ENCODE measurements at regions not wholly inside any gene's neighbourhood (a gene's known extent, or its start where the extent isn't known, plus 50 kb on each side); places are given as distances from the start of the nearest gene placed in this dataset.

DNA sequence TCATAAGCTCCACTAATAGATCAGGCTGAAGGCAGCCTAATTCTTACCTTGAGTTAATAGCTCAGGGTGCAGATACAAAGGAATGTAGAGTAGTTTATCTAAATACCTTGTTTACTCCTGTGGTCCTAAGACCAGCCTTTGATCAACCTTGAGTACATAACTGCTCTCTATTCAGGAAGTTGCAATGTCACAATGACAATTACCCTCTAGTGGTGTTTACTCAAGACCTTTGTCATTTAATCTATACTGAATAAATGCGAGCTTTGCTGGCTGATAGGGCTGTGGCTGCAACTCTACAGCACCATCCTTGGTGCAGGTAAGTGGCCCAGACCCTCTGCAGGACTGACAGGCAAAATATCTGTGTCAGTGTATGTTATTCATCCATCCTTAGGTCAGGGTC, 282.7 kb downstream of the ATXN7L3B start:
- ATAC-seq, result no peak
- H3K27me3 Mint-ChIP-seq, result no peaks in the 10 kb centered on the region
- H3K9me3 Mint-ChIP-seq, result peaks cover 7% of the 10 kb centered on the region
- no peak overlapping the region for H3K4me3 Mint-ChIP-seq
- intact Hi-C loops (cut with micrococcal nuclease), result no loop called here
- H3K36me3 Mint-ChIP-seq (ENCODE audit: low read depth), result no peaks in the 10 kb centered on the region
- DNase-seq, result no peak
- CTCF ChIA-PET, result no interaction called here
- no peak overlapping the region for H3K27ac Mint-ChIP-seq
- H3K4me1 Mint-ChIP-seq (ENCODE audit: low read depth), result no peaks in the 10 kb centered on the region
- TF ChIP-seq, protein P1, sequence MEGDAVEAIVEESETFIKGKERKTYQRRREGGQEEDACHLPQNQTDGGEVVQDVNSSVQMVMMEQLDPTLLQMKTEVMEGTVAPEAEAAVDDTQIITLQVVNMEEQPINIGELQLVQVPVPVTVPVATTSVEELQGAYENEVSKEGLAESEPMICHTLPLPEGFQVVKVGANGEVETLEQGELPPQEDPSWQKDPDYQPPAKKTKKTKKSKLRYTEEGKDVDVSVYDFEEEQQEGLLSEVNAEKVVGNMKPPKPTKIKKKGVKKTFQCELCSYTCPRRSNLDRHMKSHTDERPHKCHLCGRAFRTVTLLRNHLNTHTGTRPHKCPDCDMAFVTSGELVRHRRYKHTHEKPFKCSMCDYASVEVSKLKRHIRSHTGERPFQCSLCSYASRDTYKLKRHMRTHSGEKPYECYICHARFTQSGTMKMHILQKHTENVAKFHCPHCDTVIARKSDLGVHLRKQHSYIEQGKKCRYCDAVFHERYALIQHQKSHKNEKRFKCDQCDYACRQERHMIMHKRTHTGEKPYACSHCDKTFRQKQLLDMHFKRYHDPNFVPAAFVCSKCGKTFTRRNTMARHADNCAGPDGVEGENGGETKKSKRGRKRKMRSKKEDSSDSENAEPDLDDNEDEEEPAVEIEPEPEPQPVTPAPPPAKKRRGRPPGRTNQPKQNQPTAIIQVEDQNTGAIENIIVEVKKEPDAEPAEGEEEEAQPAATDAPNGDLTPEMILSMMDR (IDR thresholded peaks at IDR 0.05), result no peak
- POLR2A ChIA-PET, result no interaction called here

DNA sequence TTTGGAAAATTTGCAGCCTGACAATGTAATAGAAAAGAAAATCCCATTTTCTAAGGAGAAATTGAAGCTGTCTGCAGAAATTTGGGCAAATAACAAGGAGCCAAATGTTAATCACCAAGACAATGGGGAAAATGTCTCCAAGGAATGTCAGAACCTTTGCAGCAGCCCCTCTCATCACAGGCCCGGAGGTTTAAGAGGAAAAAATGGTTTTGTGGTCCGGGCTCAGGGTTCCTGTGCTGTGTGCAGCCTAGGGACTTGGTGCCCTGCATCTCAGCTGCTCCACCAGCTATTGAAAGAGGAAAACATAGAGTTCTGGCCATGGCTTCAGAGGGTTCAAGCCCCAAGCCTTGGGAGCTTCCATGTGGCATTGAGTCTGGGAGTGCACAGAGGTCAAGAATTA, 298.9 kb downstream of the ATXN7L3B start:
- H3K27ac Mint-ChIP-seq, result no peak overlapping the region
- no peak overlapping the region for H3K4me3 Mint-ChIP-seq
- no peak for DNase-seq
- H3K4me1 Mint-ChIP-seq (ENCODE audit: low read depth), result no peaks in the 10 kb centered on the region
- ChIA-PET CTCF (no interaction called here), POLR2A (interaction anchor here (0.6 kb wide), 1 partner anchor 133 kb away, joined by 4 read pairs; no protein-coding TSS in a partner anchor)
- no peak for ATAC-seq
- peaks cover 3% of the 10 kb centered on the region for H3K9me3 Mint-ChIP-seq
- TF ChIP-seq, protein P1 (IDR thresholded peaks at IDR 0.05), result no peak
- no peaks in the 10 kb centered on the region for H3K27me3 Mint-ChIP-seq
- intact Hi-C loops (cut with micrococcal nuclease), result no loop called here
- H3K36me3 Mint-ChIP-seq (ENCODE audit: low read depth), result no peaks in the 10 kb centered on the region

DNA sequence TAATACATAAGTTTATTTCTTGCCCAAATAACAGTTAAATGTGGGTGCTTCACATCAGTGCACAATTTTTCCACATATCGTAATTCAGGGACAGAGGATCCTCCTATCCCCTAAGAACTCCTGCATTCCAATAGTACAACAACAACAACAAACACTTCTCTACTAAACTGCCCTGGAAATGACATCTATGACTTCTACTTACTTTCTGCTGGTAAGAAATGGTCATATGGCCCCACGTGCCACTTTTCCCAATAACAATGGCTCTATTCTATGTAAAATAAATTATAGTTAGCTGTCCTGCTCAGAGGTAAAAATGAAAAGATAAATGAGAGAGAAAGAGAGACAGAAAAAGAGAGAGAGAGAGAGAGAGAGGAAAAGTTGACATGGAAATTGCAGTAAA, 308.5 kb downstream of the ATXN7L3B start:
- no peaks in the 10 kb centered on the region for H3K4me1 Mint-ChIP-seq (ENCODE audit: low read depth)
- POLR2A ChIA-PET, result no interaction called here
- intact Hi-C loops (cut with micrococcal nuclease), result no loop called here
- CTCF ChIA-PET, result no interaction called here
- H3K4me3 Mint-ChIP-seq, result no peak overlapping the region
- H3K9me3 Mint-ChIP-seq, result no peaks in the 10 kb centered on the region
- H3K36me3 Mint-ChIP-seq (ENCODE audit: low read depth), result no peaks in the 10 kb centered on the region
- DNase-seq (no peak), ATAC-seq (no peak)
- no peaks in the 10 kb centered on the region for H3K27me3 Mint-ChIP-seq
- H3K27ac Mint-ChIP-seq, result no peak overlapping the region
- TF ChIP-seq, protein P1 (IDR thresholded peaks at IDR 0.05), result no peak

DNA sequence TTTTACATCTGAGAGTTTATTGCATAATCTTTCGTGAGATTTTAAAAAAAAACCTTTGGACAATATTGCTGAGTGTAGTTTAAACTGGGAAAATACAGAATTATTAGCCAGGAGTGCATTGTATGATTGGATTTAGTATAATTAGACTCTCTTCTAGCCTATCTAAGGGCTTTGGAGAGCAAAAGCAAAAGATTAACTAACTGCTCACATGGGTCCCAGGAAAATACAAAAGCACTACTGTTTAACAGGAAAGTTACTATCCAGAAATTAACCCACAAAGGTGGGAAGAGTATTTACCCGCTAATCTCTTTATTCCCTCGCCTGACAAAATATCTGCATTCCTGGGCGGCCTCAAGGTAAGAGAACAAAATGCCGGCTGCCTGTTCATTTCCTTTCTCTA, 309.5 kb downstream of the ATXN7L3B start:
- no peak for ATAC-seq
- Mint-ChIP-seq H3K36me3 (ENCODE audit: low read depth) (no peaks in the 10 kb centered on the region), H3K4me1 (ENCODE audit: low read depth) (no peaks in the 10 kb centered on the region), H3K27me3 (no peaks in the 10 kb centered on the region), H3K9me3 (no peaks in the 10 kb centered on the region), H3K4me3 (no peak overlapping the region), H3K27ac (no peak overlapping the region)
- TF ChIP-seq, protein P1 (IDR thresholded peaks at IDR 0.05), result no peak
- intact Hi-C loops (cut with micrococcal nuclease), result no loop called here
- DNase-seq, result no peak
- CTCF ChIA-PET, result no interaction called here
- POLR2A ChIA-PET, result no interaction called here

DNA sequence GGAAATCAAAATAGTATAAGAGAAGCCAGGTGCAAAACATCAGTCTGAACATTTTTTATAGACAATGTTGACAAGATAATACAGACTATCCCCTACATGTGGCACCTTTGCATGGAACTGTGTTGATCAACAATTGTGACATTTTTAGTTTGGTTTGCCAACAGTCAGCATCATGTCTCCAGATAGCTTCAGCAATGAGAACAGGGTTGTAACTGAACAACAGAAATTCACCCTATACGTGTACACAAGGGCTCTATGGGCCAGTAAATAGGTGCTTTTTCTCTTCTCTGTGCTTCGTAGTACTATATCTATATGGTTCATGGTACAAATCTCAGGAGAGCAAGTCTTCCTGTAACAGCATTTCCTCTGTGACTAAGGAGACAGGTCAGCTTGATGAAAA, 310.4 kb downstream of the ATXN7L3B start:
- no peaks in the 10 kb centered on the region for H3K36me3 Mint-ChIP-seq (ENCODE audit: low read depth)
- ChIA-PET CTCF (no interaction called here), POLR2A (no interaction called here)
- no peak overlapping the region for H3K4me3 Mint-ChIP-seq
- ATAC-seq (no peak), DNase-seq (no peak)
- H3K27me3 Mint-ChIP-seq, result no peaks in the 10 kb centered on the region
- intact Hi-C loops (cut with micrococcal nuclease), result no loop called here
- TF ChIP-seq, protein P1 (IDR thresholded peaks at IDR 0.05), result no peak
- no peak overlapping the region for H3K27ac Mint-ChIP-seq
- no peaks in the 10 kb centered on the region for H3K9me3 Mint-ChIP-seq
- no peaks in the 10 kb centered on the region for H3K4me1 Mint-ChIP-seq (ENCODE audit: low read depth)

Data from activated CD8-positive, alpha-beta T cell treated with anti-CD3 and anti-CD28 coated beads for 36 hours (primary cell).